ENCODE measurements at regions not wholly inside any gene's neighbourhood (a gene's known extent, or its start where the extent isn't known, plus 50 kb on each side); places are given as distances from the start of the nearest gene placed in this dataset.

DNA sequence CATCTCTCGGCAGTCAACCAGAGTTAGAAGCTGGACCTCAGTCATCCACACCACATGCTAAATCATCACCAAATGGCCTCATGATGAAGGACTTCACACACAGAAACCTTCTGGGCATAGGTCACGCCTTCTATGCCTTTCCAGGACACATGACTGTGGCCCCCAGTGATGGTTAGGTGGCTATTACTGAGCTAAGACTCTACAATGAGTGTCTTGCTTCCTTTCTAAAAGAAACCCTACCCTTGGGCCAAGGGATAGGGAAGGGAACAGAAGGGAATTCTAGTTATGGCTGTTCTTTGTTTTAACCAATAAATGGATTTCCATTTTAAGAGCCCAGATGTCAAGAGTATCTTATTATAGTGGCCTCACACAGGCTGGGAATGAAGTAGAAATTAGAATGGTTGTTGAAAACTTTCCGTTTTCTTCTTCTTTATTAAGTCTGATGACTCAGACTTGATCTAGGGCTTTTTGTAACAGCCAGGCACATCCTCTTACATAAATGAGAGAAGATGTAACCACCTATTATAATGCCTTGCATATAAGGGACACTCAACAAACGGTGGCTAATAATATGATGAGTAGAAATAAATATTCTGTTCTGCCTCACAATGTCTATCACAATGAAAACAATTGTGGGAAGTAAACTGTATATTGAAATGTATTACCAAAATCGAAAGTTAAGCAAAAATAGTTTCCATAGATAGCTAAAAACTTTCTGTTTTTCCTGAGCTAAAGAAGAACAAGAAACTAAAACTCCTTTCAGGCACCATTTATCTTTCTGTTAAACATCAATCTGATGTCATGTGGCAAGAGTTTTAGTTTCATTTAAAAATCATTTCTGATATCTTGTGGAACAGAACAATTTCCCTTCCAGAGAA lies 62.5 kb upstream of the TOMM7 start:
- no peak overlapping the region for H3K27ac ChIP-seq (ENCODE audit: low read depth in 2 of 2, low read length in 2 of 2)
- H3K27me3 ChIP-seq (ENCODE audit: control insufficient read depth, insufficient read depth, low read length) = no peaks in the 10 kb centered on the region
- no peak overlapping the region for H3K4me3 ChIP-seq (ENCODE audit: low read length in 3 of 3)
- no peak overlapping the region for H3K9ac ChIP-seq (ENCODE audit: low read length in 3 of 3)
- no peaks in the 10 kb centered on the region for H3K4me1 ChIP-seq (ENCODE audit: control insufficient read depth in 2 of 3, insufficient read depth in 2 of 3, low read depth in 1 of 3, low read length in 3 of 3)
- intact Hi-C loops (cut with DNase I) = no loop called here
- DNase-seq (no peak), FAIRE-seq (no peak)
- TF ChIP-seq CTCF (IDR thresholded peaks at IDR 0.05; ENCODE audit: borderline replicate concordance, extremely low read depth, insufficient read depth) = no peak
- no peaks in the 10 kb centered on the region for H3K9me3 ChIP-seq (ENCODE audit: control insufficient read depth in 2 of 3, insufficient read depth in 1 of 3, low read length in 3 of 3)
- H3K36me3 ChIP-seq (ENCODE audit: control insufficient read depth in 2 of 3, insufficient read depth in 3 of 3, low read length in 3 of 3) = no peaks in the 10 kb centered on the region

DNA sequence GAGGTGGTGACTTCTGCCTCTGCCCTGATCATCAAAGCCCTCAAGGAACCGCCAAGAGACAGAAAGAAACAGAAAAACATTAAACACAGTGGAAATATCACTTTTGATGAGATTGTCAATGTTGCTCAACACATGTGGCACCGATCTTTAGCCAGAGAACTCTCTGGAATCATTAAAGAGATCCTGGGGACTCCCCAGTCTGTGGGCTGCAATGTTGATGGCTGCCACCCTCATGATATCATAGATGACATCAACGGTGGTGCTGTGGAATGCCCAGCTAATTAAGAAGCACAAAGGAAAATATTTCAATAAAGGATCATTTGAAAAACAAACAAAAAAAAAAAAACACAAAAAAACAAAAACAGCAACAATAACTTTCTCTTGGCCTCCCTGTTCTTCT lies 59.5 kb upstream of the TOMM7 start:
- H3K9ac ChIP-seq (ENCODE audit: low read length in 3 of 3) = no peak overlapping the region
- FAIRE-seq (no peak), DNase-seq (no peak)
- H3K27ac ChIP-seq (ENCODE audit: low read depth in 2 of 2, low read length in 2 of 2) = no peak overlapping the region
- intact Hi-C loops (cut with DNase I) = no loop called here
- no peak overlapping the region for H3K4me3 ChIP-seq (ENCODE audit: low read length in 3 of 3)
- TF ChIP-seq CTCF (IDR thresholded peaks at IDR 0.05; ENCODE audit: borderline replicate concordance, extremely low read depth, insufficient read depth) = no peak
- no peaks in the 10 kb centered on the region for H3K36me3 ChIP-seq (ENCODE audit: control insufficient read depth in 2 of 3, insufficient read depth in 3 of 3, low read length in 3 of 3)
- H3K27me3 ChIP-seq (ENCODE audit: control insufficient read depth, insufficient read depth, low read length) = no peaks in the 10 kb centered on the region
- H3K4me1 ChIP-seq (ENCODE audit: control insufficient read depth in 2 of 3, insufficient read depth in 2 of 3, low read depth in 1 of 3, low read length in 3 of 3) = no peaks in the 10 kb centered on the region
- H3K9me3 ChIP-seq (ENCODE audit: control insufficient read depth in 2 of 3, insufficient read depth in 1 of 3, low read length in 3 of 3) = no peaks in the 10 kb centered on the region

- TF ChIP-seq CTCF (IDR thresholded peaks at IDR 0.05; ENCODE audit: borderline replicate concordance, extremely low read depth, insufficient read depth) = no peak
- Histone ChIP-seq H3K4me3 (ENCODE audit: low read length in 3 of 3) (no peak overlapping the region), H3K27me3 (ENCODE audit: control insufficient read depth, insufficient read depth, low read length) (no peaks in the 10 kb centered on the region), H3K9me3 (ENCODE audit: control insufficient read depth in 2 of 3, insufficient read depth in 1 of 3, low read length in 3 of 3) (no peaks in the 10 kb centered on the region), H3K9ac (ENCODE audit: low read length in 3 of 3) (no peak overlapping the region), H3K4me1 (ENCODE audit: control insufficient read depth in 2 of 3, insufficient read depth in 2 of 3, low read depth in 1 of 3, low read length in 3 of 3) (no peaks in the 10 kb centered on the region), H3K27ac (ENCODE audit: low read depth in 2 of 2, low read length in 2 of 2) (no peak overlapping the region), H3K36me3 (ENCODE audit: control insufficient read depth in 2 of 3, insufficient read depth in 3 of 3, low read length in 3 of 3) (no peaks in the 10 kb centered on the region)
- FAIRE-seq = no peak
- intact Hi-C loops (cut with DNase I) = no loop called here
- no peak for DNase-seq
Measured at GRCh38 chr7:22879709-22880306, 57.2 kb upstream of the TOMM7 start.
